GM20000 (cell line): ENCODE measurements at regions not wholly inside any gene's neighbourhood (a gene's known extent, or its start where the extent isn't known, plus 50 kb on each side); places are given as distances from the start of the nearest gene placed in this dataset.

Experiments used
- DNase-seq: peaks from one replicate; pipeline ENCODE4 v3.0.0; 2012; ENCODE audit warnings: low spot score
- TF ChIP-seq, protein P1 (sequence below): IDR thresholded peaks from 2 replicates; pipeline ENCODE4 v1.5.1; 2012; ENCODE audit warnings: mild to moderate bottlenecking, control low read depth; ENCODE audit errors: extremely low read depth, missing control alignments

DNA sequence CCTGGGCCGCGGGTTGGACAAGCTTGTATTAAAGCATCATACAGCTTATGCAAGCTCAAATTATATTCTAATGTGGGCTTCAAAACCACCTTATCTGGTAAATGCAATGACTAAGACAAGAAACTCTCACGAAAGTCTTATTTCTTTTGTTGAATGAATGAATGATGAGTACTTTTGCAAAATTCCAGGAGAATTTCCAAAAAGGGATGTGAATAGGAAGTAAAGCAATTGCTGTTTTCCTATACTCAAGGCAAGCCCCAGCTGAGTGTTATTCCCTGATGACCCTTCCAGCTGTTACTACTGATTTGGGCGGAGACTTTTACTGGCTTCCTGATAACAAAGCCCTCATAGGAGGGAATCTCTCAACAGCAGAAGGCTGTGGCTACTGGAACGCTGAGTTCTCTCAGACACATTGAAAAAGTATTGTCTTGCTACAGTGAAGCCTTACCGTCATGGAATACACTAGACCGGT lies 162.8 kb downstream of the SREK1 start:
- DNase-seq = no peak
- TF ChIP-seq, protein P1, sequence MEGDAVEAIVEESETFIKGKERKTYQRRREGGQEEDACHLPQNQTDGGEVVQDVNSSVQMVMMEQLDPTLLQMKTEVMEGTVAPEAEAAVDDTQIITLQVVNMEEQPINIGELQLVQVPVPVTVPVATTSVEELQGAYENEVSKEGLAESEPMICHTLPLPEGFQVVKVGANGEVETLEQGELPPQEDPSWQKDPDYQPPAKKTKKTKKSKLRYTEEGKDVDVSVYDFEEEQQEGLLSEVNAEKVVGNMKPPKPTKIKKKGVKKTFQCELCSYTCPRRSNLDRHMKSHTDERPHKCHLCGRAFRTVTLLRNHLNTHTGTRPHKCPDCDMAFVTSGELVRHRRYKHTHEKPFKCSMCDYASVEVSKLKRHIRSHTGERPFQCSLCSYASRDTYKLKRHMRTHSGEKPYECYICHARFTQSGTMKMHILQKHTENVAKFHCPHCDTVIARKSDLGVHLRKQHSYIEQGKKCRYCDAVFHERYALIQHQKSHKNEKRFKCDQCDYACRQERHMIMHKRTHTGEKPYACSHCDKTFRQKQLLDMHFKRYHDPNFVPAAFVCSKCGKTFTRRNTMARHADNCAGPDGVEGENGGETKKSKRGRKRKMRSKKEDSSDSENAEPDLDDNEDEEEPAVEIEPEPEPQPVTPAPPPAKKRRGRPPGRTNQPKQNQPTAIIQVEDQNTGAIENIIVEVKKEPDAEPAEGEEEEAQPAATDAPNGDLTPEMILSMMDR = no peak

DNA sequence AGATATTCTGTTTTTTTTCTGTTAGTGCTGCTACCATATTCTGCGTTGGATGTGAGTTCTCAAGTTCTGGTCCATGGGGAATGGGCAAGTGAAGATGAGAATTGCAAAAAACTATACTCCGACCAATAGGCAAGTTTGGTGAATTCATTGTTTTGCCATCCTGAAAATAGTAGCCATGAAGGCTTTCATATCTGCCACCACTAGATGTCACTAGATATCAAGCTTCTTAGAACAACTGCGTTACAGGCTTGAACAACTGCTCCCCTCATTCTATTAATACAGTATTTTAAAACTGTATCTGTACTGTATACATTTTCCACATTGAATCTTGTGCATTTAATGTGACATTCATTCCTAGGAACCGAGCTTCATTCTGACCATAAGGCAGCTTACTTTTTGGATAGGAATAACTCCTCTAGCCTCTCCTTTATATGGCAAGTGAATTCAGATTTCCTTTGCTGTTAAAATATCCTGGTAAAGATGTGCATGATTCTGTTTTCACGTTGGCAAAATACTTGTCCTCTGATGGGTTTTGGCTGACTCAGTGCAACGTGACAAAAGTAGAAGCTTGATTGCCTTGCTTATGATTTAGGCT lies 163.6 kb downstream of the SREK1 start:
- DNase-seq = peak; percentile 72
- TF ChIP-seq, protein P1 = peak; percentile 53

- TF ChIP-seq, protein P1 = no peak
- DNase-seq = no peak
These were observed 168.2 kb downstream of the SREK1 start for GRCh38 chr5:66312266-66312665.

GRCh38 chr5:66315784-66316183 lies 171.7 kb downstream of the SREK1 start:
- TF ChIP-seq, protein P1 = no peak
- DNase-seq = no peak

GRCh38 chr5:66322786-66323528 lies 178.9 kb downstream of the SREK1 start:
- TF ChIP-seq, protein P1 = no peak
- no peak for DNase-seq

GRCh38 chr5:66323529-66323895 lies 179.4 kb downstream of the SREK1 start:
- TF ChIP-seq, protein P1 = no peak
- DNase-seq = no peak

DNA sequence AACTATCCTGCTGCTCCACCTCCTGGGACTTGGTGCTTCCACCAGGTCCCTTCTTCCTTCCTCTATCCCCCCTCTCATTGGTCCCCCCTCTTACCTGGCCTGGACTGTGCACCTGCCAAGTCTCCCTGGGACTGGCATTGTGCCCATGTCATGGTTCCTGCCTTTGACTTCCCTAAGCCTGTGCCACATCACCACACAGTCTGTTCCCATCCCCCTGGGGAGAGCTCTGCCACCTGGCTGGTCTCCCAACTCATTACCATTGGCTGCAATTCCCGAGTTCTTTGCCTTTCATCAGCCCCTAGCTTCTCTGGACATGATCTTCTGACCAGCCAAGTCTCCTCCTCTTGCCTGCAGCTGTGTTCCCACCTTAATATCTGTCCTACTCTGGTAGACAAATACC lies 180.3 kb downstream of the SREK1 start:
- TF ChIP-seq, protein P1 = no peak
- DNase-seq = no peak
